HCT116 (cell line): ENCODE measurements at regions not wholly inside any gene's neighbourhood (a gene's known extent, or its start where the extent isn't known, plus 50 kb on each side); places are given as distances from the start of the nearest gene placed in this dataset.

Experiments
- ATAC-seq: fragments of 200-7000 bp; cut with Tn5 transposase; 2 replicates; pipeline ENCODE4 v1.9.1; 2020; ENCODE audit warnings: mild to moderate bottlenecking, moderate library complexity
- BruUV-seq: library from RNA; stranded (reverse); fragments of 400-500 nt; replicated peaks from 2 replicates; lab custom pipeline; 2021; lab: Mats Ljungman, UMichigan
- CTCF ChIA-PET: fragments of 300-600 bp; sonication (Branson Sonifier 250); formaldehyde crosslinking; loops from one replicate; lab custom pipeline; 2021; ENCODE audit warnings: antibody characterized with exemption; lab: Charles Lee
- POLR2A ChIA-PET: fragments of 300-600, 350-600 bp; sonication (Branson Sonifier 250); formaldehyde crosslinking; loops from one replicate; lab custom pipeline; 2021; ENCODE audit warnings: antibody characterized with exemption; lab: Charles Lee
- RAD21 ChIA-PET, 2 experiments: fragments of 300-600 bp; sonication (Branson Sonifier 250); formaldehyde crosslinking; loops; one replicate each; lab custom pipeline; 2023; ENCODE audit warnings: low total read pairs in 2 of 2; ENCODE audit not compliant: uncharacterized antibody in 2 of 2, unreplicated experiment in 2 of 2, low non-redundant PET in 1 of 2; lab: Charles Lee
- DNase-seq: peaks from one replicate; pipeline ENCODE4 v3.0.0-alpha.2; 2010; ENCODE audit warnings: low read depth, low spot score
- H2AFZ ChIP-seq: fragments of 200-600 bp; shearing (Covaris generic), sonication (generic); 2 replicates; pipeline ENCODE4 v1.6.1; 2017; ENCODE audit warnings: low read depth, mixed run types, mixed read lengths, antibody characterized with exemption, low read length; ENCODE audit not compliant: poor library complexity, severe bottlenecking
- H3K27ac ChIP-seq: 2 replicates; pipeline ENCODE4 v1.5.1; 2012; ENCODE audit warnings: low read depth, low read length
- H3K27me3 ChIP-seq: fragments of 200-600 bp; sonication (generic); 2 replicates; pipeline ENCODE4 v1.6.1; 2016; ENCODE audit warnings: mixed run types, low read length, mixed read lengths; ENCODE audit not compliant: insufficient read depth
- H3K36me3 ChIP-seq, 2 experiments: fragments of 200-500 bp in 1 of 2; fragments of 200-600 bp in 1 of 2; sonication (Bioruptor generic) in 1 of 2; sonication (generic) in 1 of 2; 2 replicates each; pipeline versions ENCODE4 v1.5.1 to v1.6.1; 2014 to 2016; ENCODE audit warnings: low read length in 2 of 2, inconsistent platforms in 1 of 2, mixed read lengths in 1 of 2, mixed run types in 1 of 2; ENCODE audit not compliant: insufficient read depth in 2 of 2, control insufficient read depth in 1 of 2
- H3K4me1 ChIP-seq, 2 experiments: fragments of 200-600 bp in 1 of 2; sonication (generic) in 1 of 2; 2 replicates each; pipeline versions ENCODE4 v1.5.1 to v1.6.1; 2012 to 2017; ENCODE audit warnings: low read length in 2 of 2, inconsistent platforms in 1 of 2, mild to moderate bottlenecking in 1 of 2, mixed read lengths in 1 of 2, mixed run types in 1 of 2, moderate library complexity in 1 of 2; ENCODE audit not compliant: insufficient read depth in 2 of 2, control insufficient read depth in 1 of 2
- H3K4me2 ChIP-seq: fragments of 200-600 bp; sonication (generic); 2 replicates; pipeline ENCODE4 v1.6.1; 2017; ENCODE audit warnings: mixed run types, low read length, mixed read lengths
- H3K4me3 ChIP-seq, 2 experiments: fragments of 200-600 bp in 1 of 2; sonication (generic) in 1 of 2; replicated peaks in 1 of 2; 2 replicates each; pipeline ENCODE4 v1.5.1; 2011 to 2016; ENCODE audit warnings: low read length in 2 of 2, control low read depth in 1 of 2, low read depth in 1 of 2, mild to moderate bottlenecking in 1 of 2, mixed read lengths in 1 of 2, mixed run types in 1 of 2
- H3K79me2 ChIP-seq: fragments of 200-600 bp; sonication (generic); 2 replicates; pipeline ENCODE4 v1.6.1; 2017; ENCODE audit warnings: mild to moderate bottlenecking, mixed run types, low read length, moderate library complexity, mixed read lengths; ENCODE audit not compliant: insufficient read depth
- H3K9ac ChIP-seq: fragments of 200-600 bp; sonication (generic); 2 replicates; pipeline ENCODE4 v1.6.1; 2016; ENCODE audit warnings: low read length, mixed read lengths
- H3K9me2 ChIP-seq: fragments of 200-600 bp; sonication (generic), shearing (Covaris generic); 2 replicates; pipeline ENCODE4 v1.6.1; 2017; ENCODE audit warnings: mixed run types, mild to moderate bottlenecking, moderate library complexity; ENCODE audit not compliant: insufficient read depth
- H3K9me3 ChIP-seq, 2 experiments: fragments of 200-500 bp in 1 of 2; fragments of 200-600 bp in 1 of 2; sonication (Bioruptor generic) in 1 of 2; sonication (generic) in 1 of 2; 2 replicates each; pipeline ENCODE4 v1.6.1; 2014 to 2017; ENCODE audit warnings: low read length in 2 of 2, mixed read lengths in 2 of 2, inconsistent platforms in 1 of 2, low read depth in 1 of 2, mild to moderate bottlenecking in 1 of 2, mixed run types in 1 of 2, moderate library complexity in 1 of 2; ENCODE audit not compliant: control insufficient read depth in 1 of 2, insufficient read depth in 1 of 2
- H4K20me1 ChIP-seq: fragments of 200-600 bp; sonication (generic), shearing (Covaris generic); 2 replicates; pipeline ENCODE4 v1.6.1; 2017; ENCODE audit warnings: mixed run types, mild to moderate bottlenecking, moderate library complexity; ENCODE audit not compliant: insufficient read depth
- ELF1 ChIP-seq: IDR thresholded peaks from 2 replicates; pipeline ENCODE4 v1.6.1; 2012; ENCODE audit warnings: low read depth, borderline replicate concordance
- FOSL1 ChIP-seq: IDR thresholded peaks from 2 replicates; pipeline ENCODE4 v1.6.1; 2012; ENCODE audit warnings: low read depth
- JUND ChIP-seq: IDR thresholded peaks from 2 replicates; pipeline ENCODE4 v1.6.1; 2012
- POLR2A ChIP-seq: IDR thresholded peaks from 2 replicates; pipeline ENCODE4 v1.7.0; 2011; ENCODE audit warnings: borderline replicate concordance; ENCODE audit not compliant: insufficient read depth, insufficient read length; ENCODE audit errors: extremely low read depth
- RAD21 ChIP-seq: IDR thresholded peaks from 2 replicates; pipeline ENCODE4 v1.6.1; 2012; ENCODE audit warnings: low read depth, mild to moderate bottlenecking
- SRF ChIP-seq: IDR thresholded peaks from 2 replicates; pipeline ENCODE4 v1.6.1; 2012; ENCODE audit warnings: low read depth
- ZFX ChIP-seq: fragments of 450-650 bp; IDR thresholded peaks from 2 replicates; pipeline ENCODE4 v1.6.1; 2017
- ZNF274 ChIP-seq: fragments of 200-500 bp; sonication (Bioruptor generic); IDR thresholded peaks from 2 replicates; pipeline ENCODE4 v1.6.1; 2014; ENCODE audit warnings: mild to moderate bottlenecking, low read depth, low read length, inconsistent platforms
- intact Hi-C: fragments of 100-400 bp; cut with micrococcal nuclease; formaldehyde crosslinking; loops from 2 replicates; pipeline ENCODE4 v1.10.0; 2022
- TF ChIP-seq, protein P1 (sequence below), 3 experiments: fragments of 200-600 bp in 1 of 3; sonication (generic) in 1 of 3; IDR thresholded peaks in 2 of 3; conservative IDR thresholded peaks in 1 of 3; 2 replicates each; pipeline ENCODE4 v1.5.1; 2012 to 2017; ENCODE audit warnings: low read depth in 2 of 3, low read length in 2 of 3, antibody characterized with exemption in 1 of 3, borderline replicate concordance in 1 of 3, control low read depth in 1 of 3, mild to moderate bottlenecking in 1 of 3, mixed read lengths in 1 of 3, mixed run types in 1 of 3, moderate library complexity in 1 of 3; ENCODE audit not compliant: insufficient read depth in 1 of 3

DNA sequence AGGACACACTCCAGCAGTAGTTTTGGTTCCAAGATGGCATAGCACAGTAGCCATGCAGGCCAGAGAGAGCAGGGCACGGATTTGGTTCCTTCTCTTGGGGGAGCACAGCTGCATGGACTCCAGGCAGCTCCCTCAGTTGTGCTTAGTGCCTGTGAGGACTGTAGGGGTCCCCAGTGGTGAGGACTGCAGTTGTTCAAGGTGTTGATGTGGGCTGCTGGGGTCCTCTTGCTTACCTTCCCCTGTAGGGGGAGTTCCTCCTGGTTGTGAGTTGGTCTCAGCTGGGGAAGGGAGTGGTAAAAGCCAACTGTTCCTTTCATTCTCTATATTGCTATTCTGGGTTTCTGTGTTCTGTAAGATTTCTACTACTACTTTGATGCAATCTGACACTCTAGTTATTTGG is 606.5 kb downstream of the MAGEB5 start:
- BruUV-seq: no TSS peak

DNA sequence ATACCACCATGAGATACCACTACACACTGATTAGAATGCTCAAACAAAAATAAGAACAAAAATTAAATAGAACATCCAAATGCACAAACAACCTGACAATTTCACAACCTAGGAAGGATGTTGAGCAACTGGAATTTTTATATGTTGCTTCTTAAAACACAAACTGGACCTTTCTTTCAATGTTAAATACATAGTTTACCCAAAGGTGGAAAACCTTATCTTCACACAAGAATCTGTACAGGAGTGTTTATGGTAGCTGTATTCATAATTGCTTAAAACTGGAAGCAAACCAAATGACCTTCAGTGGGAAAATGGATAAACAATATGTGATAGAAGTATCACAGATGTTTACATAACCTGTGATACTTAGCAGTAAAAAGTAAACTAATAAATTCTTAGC is 573.8 kb downstream of the MAGEB5 start:
- Histone ChIP-seq H3K36me3 (no peaks in the 10 kb centered on the region), H3K9ac (no peak overlapping the region), H3K4me2 (no peak overlapping the region), H2AFZ (no peak overlapping the region), H3K9me2 (no peaks in the 10 kb centered on the region), H3K4me3 (no peak overlapping the region), H3K9me3 (no peaks in the 10 kb centered on the region), H3K4me1 (no peaks in the 10 kb centered on the region), H4K20me1 (no peaks in the 10 kb centered on the region), H3K79me2 (no peaks in the 10 kb centered on the region), H3K27ac (no peak overlapping the region), H3K27me3 (no peaks in the 10 kb centered on the region)
- ATAC-seq (no peak), DNase-seq (no peak)
- intact Hi-C loops: loop anchor here (10.0 kb wide), 1 partner anchor 655 kb away; no protein-coding TSS in a partner anchor
- BruUV-seq: no TSS peak
- TF ChIP-seq ELF1 (no peak), JUND (no peak), ZNF274 (no peak), SRF (no peak), RAD21 (no peak), POLR2A (no peak), ZFX (no peak)
- ChIA-PET RAD21 (no interaction called here), CTCF (no interaction called here), POLR2A (no interaction called here)

More for the DNA sequence above, 606.5 kb downstream of the MAGEB5 start:
- H3K9me2 ChIP-seq: no peaks in the 10 kb centered on the region
- ATAC-seq (peak; percentile 53; the same call in 1 of the 2 replicates), DNase-seq (peak; percentile 0)
- no peak overlapping the region for H3K27ac ChIP-seq
- POLR2A ChIA-PET: no interaction called here
- no peak overlapping the region for H3K4me2 ChIP-seq
- H3K27me3 ChIP-seq: no peaks in the 10 kb centered on the region
- no peaks in the 10 kb centered on the region for H3K4me1 ChIP-seq
- intact Hi-C loops: no loop called here
- no peak overlapping the region for H2AFZ ChIP-seq
- H3K79me2 ChIP-seq: no peaks in the 10 kb centered on the region
- no peak overlapping the region for H3K9ac ChIP-seq
- RAD21 ChIA-PET: no interaction called here
- H3K9me3 ChIP-seq: no peaks in the 10 kb centered on the region
- H4K20me1 ChIP-seq: no peaks in the 10 kb centered on the region
- CTCF ChIA-PET: no interaction called here
- no peaks in the 10 kb centered on the region for H3K36me3 ChIP-seq
- no peak overlapping the region for H3K4me3 ChIP-seq
- TF ChIP-seq, protein P1, sequence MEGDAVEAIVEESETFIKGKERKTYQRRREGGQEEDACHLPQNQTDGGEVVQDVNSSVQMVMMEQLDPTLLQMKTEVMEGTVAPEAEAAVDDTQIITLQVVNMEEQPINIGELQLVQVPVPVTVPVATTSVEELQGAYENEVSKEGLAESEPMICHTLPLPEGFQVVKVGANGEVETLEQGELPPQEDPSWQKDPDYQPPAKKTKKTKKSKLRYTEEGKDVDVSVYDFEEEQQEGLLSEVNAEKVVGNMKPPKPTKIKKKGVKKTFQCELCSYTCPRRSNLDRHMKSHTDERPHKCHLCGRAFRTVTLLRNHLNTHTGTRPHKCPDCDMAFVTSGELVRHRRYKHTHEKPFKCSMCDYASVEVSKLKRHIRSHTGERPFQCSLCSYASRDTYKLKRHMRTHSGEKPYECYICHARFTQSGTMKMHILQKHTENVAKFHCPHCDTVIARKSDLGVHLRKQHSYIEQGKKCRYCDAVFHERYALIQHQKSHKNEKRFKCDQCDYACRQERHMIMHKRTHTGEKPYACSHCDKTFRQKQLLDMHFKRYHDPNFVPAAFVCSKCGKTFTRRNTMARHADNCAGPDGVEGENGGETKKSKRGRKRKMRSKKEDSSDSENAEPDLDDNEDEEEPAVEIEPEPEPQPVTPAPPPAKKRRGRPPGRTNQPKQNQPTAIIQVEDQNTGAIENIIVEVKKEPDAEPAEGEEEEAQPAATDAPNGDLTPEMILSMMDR (IDR thresholded peaks at IDR 0.05 in 2 of 3, conservative IDR thresholded peaks at IDR 0.05 in 1 of 3; ENCODE audit: borderline replicate concordance in 1 of 3, insufficient read depth in 1 of 3, low read depth in 2 of 3, low read length in 2 of 3): peak in 1 of 3 experiments; percentile 21; a peak in 1 of 6 replicates
- no peak for TF ChIP-seq FOSL1
